ENCODE measurements at regions not wholly inside any gene's neighbourhood (a gene's known extent, or its start where the extent isn't known, plus 50 kb on each side); places are given as distances from the start of the nearest gene placed in this dataset.

- TF ChIP-seq SUZ12 (IDR thresholded peaks at IDR 0.05; ENCODE audit: extremely low read depth, insufficient read depth, insufficient read length) (no peak), YY1 (IDR thresholded peaks at IDR 0.05; ENCODE audit: insufficient read depth, insufficient read length) (no peak), ZNF274 (IDR thresholded peaks at IDR 0.05; ENCODE audit: low read depth, low read length) (no peak)
Measured at GRCh38 chr1:72366466-72366865, 84.1 kb upstream of the NEGR1 start.

Measured in NT2/D1 (cell line).